IMR-90 (cell line): ENCODE measurements at regions not wholly inside any gene's neighbourhood (a gene's known extent, or its start where the extent isn't known, plus 50 kb on each side); places are given as distances from the start of the nearest gene placed in this dataset.
"Not testable (repeated sequence)": the region's sequence is repeated elsewhere in the genome, so short reads cannot be mapped to it uniquely, and the experiment has no call there.

Experiments used
- ATAC-seq: fragments of 200-7000 bp; cut with Tn5 transposase; 2 replicates; pipeline ENCODE4 v1.9.1; 2020; ENCODE audit warnings: low read depth, mild to moderate bottlenecking, moderate library complexity
- BruUV-seq: library from RNA; stranded (reverse); fragments of 400-500 nt; replicated peaks from 2 replicates; lab custom pipeline; 2021; lab: Mats Ljungman, UMichigan
- CTCF ChIA-PET: fragments of 300-600 bp; formaldehyde crosslinking; extraction: SDS; loops from one replicate; lab custom pipeline; 2021; ENCODE audit warnings: antibody characterized with exemption; lab: Yijun Ruan, JAX
- POLR2A ChIA-PET: fragments of 300-600 bp; sonication (Branson Sonifier 250); formaldehyde crosslinking; loops from one replicate; lab custom pipeline; 2022; ENCODE audit warnings: antibody characterized with exemption; ENCODE audit not compliant: unreplicated experiment; lab: Charles Lee
- DNase-seq: peaks from one replicate; pipeline ENCODE4 v3.0.0; 2013
- H2AFZ ChIP-seq: replicated peaks from 2 replicates; pipeline ENCODE3; 2013; ENCODE audit warnings: low read length, mild to moderate bottlenecking; ENCODE audit not compliant: poor library complexity
- H2AK5ac ChIP-seq: 2 replicates; pipeline ENCODE4 v1.6.1; 2013; ENCODE audit warnings: low read depth, low read length, inconsistent platforms
- H2AK9ac ChIP-seq: replicated peaks from 2 replicates; pipeline ENCODE3; 2013; ENCODE audit warnings: mild to moderate bottlenecking, low read depth, low read length, moderate library complexity; ENCODE audit not compliant: poor library complexity
- H2BK120ac ChIP-seq: 2 replicates; pipeline ENCODE4 v1.6.1; 2013; ENCODE audit warnings: low read depth, low read length, inconsistent platforms
- H2BK15ac ChIP-seq: 3 replicates; pipeline ENCODE4 v1.6.1; 2013; ENCODE audit warnings: low read depth, low read length, inconsistent platforms
- H2BK20ac ChIP-seq: 2 replicates; pipeline ENCODE4 v1.6.1; 2013; ENCODE audit warnings: low read depth, mild to moderate bottlenecking, inconsistent platforms, low read length, moderate library complexity
- H2BK5ac ChIP-seq: 2 replicates; pipeline ENCODE4 v1.6.1; 2013; ENCODE audit warnings: mild to moderate bottlenecking, low read depth, low read length, inconsistent platforms; ENCODE audit not compliant: poor library complexity, severe bottlenecking
- H3K14ac ChIP-seq: replicated peaks from 2 replicates; pipeline ENCODE4 v1.6.1; 2013; ENCODE audit warnings: low read depth, low read length, inconsistent platforms
- H3K18ac ChIP-seq: 2 replicates; pipeline ENCODE4 v1.6.1; 2013; ENCODE audit warnings: low read depth, low read length, control low read depth
- H3K23ac ChIP-seq: 2 replicates; pipeline ENCODE4 v1.6.1; 2013; ENCODE audit warnings: low read depth, low read length, inconsistent platforms
- H3K27ac ChIP-seq: 2 replicates; pipeline ENCODE4 v1.5.1; 2013; ENCODE audit warnings: mild to moderate bottlenecking, control low read depth, low read length; ENCODE audit not compliant: insufficient read depth
- H3K27me3 ChIP-seq: 2 replicates; pipeline ENCODE4 v1.6.1; 2013; ENCODE audit warnings: low read length; ENCODE audit not compliant: control insufficient read depth, insufficient read depth
- H3K36me3 ChIP-seq: 2 replicates; pipeline ENCODE4 v1.6.1; 2013; ENCODE audit warnings: low read length, mixed read lengths; ENCODE audit not compliant: control insufficient read depth, insufficient read depth
- H3K4ac ChIP-seq: 2 replicates; pipeline ENCODE4 v1.6.1; 2013; ENCODE audit warnings: low read depth, low read length, inconsistent platforms
- H3K4me1 ChIP-seq: 2 replicates; pipeline ENCODE4 v1.6.1; 2013; ENCODE audit warnings: low read length, mixed read lengths; ENCODE audit not compliant: control insufficient read depth, insufficient read depth
- H3K4me2 ChIP-seq: 2 replicates; pipeline ENCODE4 v1.6.1; 2013; ENCODE audit warnings: low read depth, mild to moderate bottlenecking, control low read depth, low read length, moderate library complexity
- H3K4me3 ChIP-seq: 2 replicates; pipeline ENCODE4 v1.5.1; 2013; ENCODE audit warnings: low read depth, mild to moderate bottlenecking, control low read depth, low read length, moderate library complexity; ENCODE audit not compliant: insufficient read depth
- H3K56ac ChIP-seq: 2 replicates; pipeline ENCODE4 v1.6.1; 2013; ENCODE audit warnings: low read length, inconsistent platforms; ENCODE audit not compliant: insufficient read depth; ENCODE audit errors: extremely low read depth
- H3K79me1 ChIP-seq, 2 experiments: 2 replicates each; pipeline ENCODE4 v1.6.1; 2013; ENCODE audit warnings: low read length in 2 of 2, inconsistent platforms in 1 of 2, low read depth in 1 of 2
- H3K9ac ChIP-seq: 2 replicates; pipeline ENCODE4 v1.6.1; 2013; ENCODE audit warnings: low read depth, low read length, control low read depth
- H3K9me1 ChIP-seq: 2 replicates; pipeline ENCODE4 v1.6.1; 2013; ENCODE audit warnings: low read length, inconsistent platforms; ENCODE audit not compliant: insufficient read depth
- H3K9me3 ChIP-seq: 2 replicates; pipeline ENCODE4 v1.6.1; 2013; ENCODE audit warnings: low read length; ENCODE audit not compliant: control insufficient read depth, insufficient read depth
- H4K20me1 ChIP-seq: 2 replicates; pipeline ENCODE4 v1.6.1; 2013; ENCODE audit warnings: low read length, inconsistent platforms; ENCODE audit not compliant: insufficient read depth
- H4K5ac ChIP-seq: 2 replicates; pipeline ENCODE4 v1.6.1; 2013; ENCODE audit warnings: mild to moderate bottlenecking, low read depth, low read length, control low read depth
- H4K8ac ChIP-seq, 2 experiments: 2 replicates each; pipeline ENCODE4 v1.6.1; 2013; ENCODE audit warnings: low read depth in 2 of 2, low read length in 2 of 2, control low read depth in 1 of 2, inconsistent platforms in 1 of 2
- H4K91ac ChIP-seq: 2 replicates; pipeline ENCODE4 v1.6.1; 2013; ENCODE audit warnings: low read depth, low read length, inconsistent platforms; ENCODE audit not compliant: insufficient read depth
- WGBS, 2 experiments: methylation state at CpG; one replicate each; pipeline versions ENCODE4 v1.1.5 to v1.1.7; 2013; ENCODE audit warnings: missing lambda C conversion rate in 2 of 2; ENCODE audit not compliant: insufficient read length in 1 of 2; ENCODE audit errors: extremely low coverage in 2 of 2; 5-methylcytosine and 5-hydroxymethylcytosine counted together
- dilution Hi-C: fragments of 300-500 bp; cut with HindIII; formaldehyde crosslinking; loops from one replicate; pipeline ENCODE4 v1.14.3; 2018; ENCODE audit warnings: low sequenced_read_pairs; ENCODE audit not compliant: unreplicated experiment
- in situ Hi-C: fragments of 300-500 bp; cut with MboI; formaldehyde crosslinking; loops from 3 replicates; pipeline ENCODE4 v1.14.3; 2019; ENCODE audit warnings: low sequenced_read_pairs, inconsistent platforms, mixed read lengths
- intact Hi-C: fragments of 100-400 bp; cut with micrococcal nuclease; formaldehyde crosslinking; loops from 2 replicates; pipeline ENCODE4 v1.10.0; 2022

DNA sequence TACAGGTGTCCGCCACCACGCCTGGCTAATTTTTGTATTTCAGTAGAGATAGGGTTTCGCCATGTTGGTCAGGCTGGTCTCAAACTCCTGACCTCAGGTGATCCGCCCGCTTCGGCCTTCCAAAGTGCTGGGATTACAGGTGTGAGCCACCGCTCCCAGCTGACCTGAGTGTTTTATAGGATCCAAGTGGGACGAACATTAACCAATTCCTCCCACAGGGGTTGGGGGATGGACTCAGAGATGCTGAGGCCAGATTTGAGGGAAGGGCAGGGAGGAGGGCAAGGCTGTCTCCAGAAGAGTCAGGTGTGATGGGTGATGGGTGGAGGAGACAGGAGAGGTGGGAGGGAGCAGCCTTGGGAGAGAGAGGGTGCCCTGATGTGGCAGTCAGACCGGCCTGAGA is 65.0 kb upstream of the SMAD6 start:
- H4K8ac ChIP-seq, H3K9ac ChIP-seq, H3K4me1 ChIP-seq, POLR2A ChIA-PET, H2BK15ac ChIP-seq, BruUV-seq, H2BK20ac ChIP-seq, H3K4me3 ChIP-seq, CTCF ChIA-PET, H3K9me1 ChIP-seq, H2AK5ac ChIP-seq, H2AK9ac ChIP-seq, H3K4me2 ChIP-seq, H3K18ac ChIP-seq, H3K27ac ChIP-seq, in situ Hi-C loops, ATAC-seq, H3K79me1 ChIP-seq, H3K4ac ChIP-seq, H3K14ac ChIP-seq, H2AFZ ChIP-seq, H3K9me3 ChIP-seq, H3K23ac ChIP-seq, H2BK120ac ChIP-seq, H3K36me3 ChIP-seq, H4K91ac ChIP-seq, H3K56ac ChIP-seq, H2BK5ac ChIP-seq, H4K5ac ChIP-seq, intact Hi-C loops, dilution Hi-C loops, H4K20me1 ChIP-seq, DNase-seq, H3K27me3 ChIP-seq: not testable (repeated sequence)
- no CpG with 5 or more reads among the region's 9 CpGs for WGBS, 2 experiments
